ENCODE measurements at regions not wholly inside any gene's neighbourhood (a gene's known extent, or its start where the extent isn't known, plus 50 kb on each side); places are given as distances from the start of the nearest gene placed in this dataset.

- FAIRE-seq (peak; percentile 85), DNase-seq (ENCODE audit: low read depth in 1 of 2, low spot score in 2 of 2) (peak in 1 of 2 experiments; percentile 33)
- Histone ChIP-seq H3K79me1 (ENCODE audit: low read depth, low read length) (no peaks in the 10 kb centered on the region), H2AFZ (ENCODE audit: low read length) (no peak overlapping the region), H3K9ac (replicated peaks in 1 of 4; ENCODE audit: extremely low read depth in 1 of 4, low read depth in 3 of 4, low read length in 3 of 4) (no peak overlapping the region), H3K4ac (replicated peaks; ENCODE audit: insufficient read length, low read depth, low read length) (no peak overlapping the region), H3K4me3 (ENCODE audit: extremely low read depth in 1 of 4, insufficient read depth in 2 of 4, low read depth in 3 of 4, low read length in 4 of 4) (peak overlapping the region in 1 of 4 experiments; percentile 35; a peak in 1 of 8 replicates), H3K23me2 (ENCODE audit: low read depth, low read length) (no peaks in the 10 kb centered on the region), H4K20me1 (replicated peaks in 1 of 2; ENCODE audit: control insufficient read depth in 1 of 2, insufficient read depth in 2 of 2, low read length in 2 of 2) (no peaks in the 10 kb centered on the region), H4K91ac (replicated peaks; ENCODE audit: insufficient read length, low read length) (no peak overlapping the region), H4K5ac (ENCODE audit: insufficient read length, low read depth, low read length) (peak overlapping the region; percentile 30), H2BK5ac (ENCODE audit: low read depth, low read length) (no peak overlapping the region), H3K18ac (ENCODE audit: extremely low read depth, low read length) (no peak overlapping the region; the same call in 1 of the 2 replicates), H2BK12ac (ENCODE audit: low read depth, low read length) (no peak overlapping the region), H2AK5ac (ENCODE audit: low read depth, low read length) (no peak overlapping the region), H4K8ac (ENCODE audit: extremely low read depth, insufficient read depth, low read length) (no peak overlapping the region), H3K79me2 (ENCODE audit: control insufficient read depth in 1 of 2, insufficient read depth in 2 of 2, low read length in 2 of 2) (no peaks in the 10 kb centered on the region), H2BK15ac (ENCODE audit: low read length) (no peak overlapping the region), H3K9me3 (ENCODE audit: insufficient read depth in 2 of 2, low read depth in 1 of 2, low read length in 1 of 2) (no peaks in the 10 kb centered on the region), H3K4me1 (replicated peaks in 1 of 4; ENCODE audit: control insufficient read depth in 3 of 4, insufficient read depth in 4 of 4, low read length in 3 of 4) (peaks cover 0 to 20% (median 2%) of the 10 kb centered on the region in 4 experiments; a peak in 4 of 7 replicates), H3K14ac (ENCODE audit: insufficient read length) (no peak overlapping the region), H3K23ac (ENCODE audit: insufficient read length) (no peak overlapping the region), H3K36me3 (ENCODE audit: control insufficient read depth in 2 of 4, insufficient read depth in 4 of 4, low read length in 3 of 4) (no peaks in the 10 kb centered on the region), H3K4me2 (ENCODE audit: insufficient read depth in 1 of 2, low read depth in 2 of 2, low read length in 2 of 2) (peak overlapping the region; percentile 22 to 35; a peak in 2 of 4 replicates), H3K27ac (ENCODE audit: low read depth, low read length) (no peak overlapping the region), H3K56ac (replicated peaks; ENCODE audit: insufficient read length, low read depth, low read length) (no peak overlapping the region), H2BK120ac (replicated peaks; ENCODE audit: low read depth, low read length) (no peak overlapping the region), H2BK20ac (ENCODE audit: low read length) (no peak overlapping the region), H3K27me3 (replicated peaks in 1 of 4; ENCODE audit: control insufficient read depth in 3 of 4, extremely low read depth in 1 of 4, insufficient read depth in 3 of 4, low read length in 3 of 4) (no peaks in the 10 kb centered on the region)
- 1% methylated on average over 7 of the region's 7 CpGs; no CpG with 5 or more reads in 1 of the 2 experiments for WGBS, 2 experiments (ENCODE audit: extremely low coverage in 1 of 2, insufficient coverage in 1 of 2, insufficient read length in 1 of 2, insufficient replicate concordance in 2 of 2, low coverage in 1 of 2, low lambda C conversion rate in 2 of 2, missing lambda C conversion rate in 1 of 2)
- ChIA-PET CTCF (ENCODE audit: partially characterized antibody) (interaction anchor here (0.7 to 1.3 kb wide), 2 partner anchors 21 to 131 kb away, joined by 3 read pairs; no protein-coding TSS in a partner anchor), POLR2A (ENCODE audit: partially characterized antibody) (no interaction called here)
- TF ChIP-seq GTF2F1 (IDR thresholded peaks at IDR 0.05; ENCODE audit: borderline replicate concordance, low read depth, low read length) (no peak), GABPA (IDR thresholded peaks at IDR 0.05; ENCODE audit: borderline replicate concordance, insufficient read depth, low read length) (no peak), HDAC2 (IDR thresholded peaks at IDR 0.05; ENCODE audit: borderline replicate concordance in 1 of 2, low read depth in 2 of 2, low read length in 2 of 2) (0 out of 4 replicates have a peak, but pooled peaks of 1 of the 2 experiments have one; percentile 38), RBBP5 (IDR thresholded peaks at IDR 0.05; ENCODE audit: borderline replicate concordance, low read depth, low read length) (no peak), SP1 (IDR thresholded peaks at IDR 0.05; ENCODE audit: low read depth, low read length) (0 out of 2 replicates have a peak, but pooled peaks have one; percentile 19), TAF7 (optimal IDR thresholded peaks at IDR 0.05; ENCODE audit: borderline replicate concordance, low read depth, low read length) (no peak), CEBPB (IDR thresholded peaks at IDR 0.05; ENCODE audit: low read depth, low read length) (no peak), TEAD4 (IDR thresholded peaks at IDR 0.05; ENCODE audit: low read depth, low read length) (0 out of 2 replicates have a peak, but pooled peaks have one; percentile 22), POU5F1 (IDR thresholded peaks at IDR 0.05; ENCODE audit: low read depth, low read length) (peak; percentile 75; the same call in 1 of the 2 replicates), SP4 (IDR thresholded peaks at IDR 0.05; ENCODE audit: low read length) (no peak), EP300 (IDR thresholded peaks at IDR 0.05; ENCODE audit: borderline replicate concordance in 1 of 2, low read depth in 2 of 2, low read length in 2 of 2) (peak in 1 of 2 experiments; percentile 19; a peak in 1 of 3 replicates), RXRA (IDR thresholded peaks at IDR 0.05; ENCODE audit: insufficient read depth, low read depth, low read length) (peak; percentile 87; the same call in 1 of the 2 replicates), SRF (IDR thresholded peaks at IDR 0.05; ENCODE audit: low read depth, low read length) (no peak)
- TF ChIP-seq, protein P1, sequence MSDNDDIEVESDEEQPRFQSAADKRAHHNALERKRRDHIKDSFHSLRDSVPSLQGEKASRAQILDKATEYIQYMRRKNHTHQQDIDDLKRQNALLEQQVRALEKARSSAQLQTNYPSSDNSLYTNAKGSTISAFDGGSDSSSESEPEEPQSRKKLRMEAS (IDR thresholded peaks at IDR 0.05): no peak
Observed at GRCh38 chr1:218034468-218034867, 250.6 kb upstream of the RRP15 start.
